ENCODE measurements at regions not wholly inside any gene's neighbourhood (a gene's known extent, or its start where the extent isn't known, plus 50 kb on each side); places are given as distances from the start of the nearest gene placed in this dataset.

- TF ChIP-seq CTCF (IDR thresholded peaks at IDR 0.05) = no peak
- TF ChIP-seq POLR2A (IDR thresholded peaks at IDR 0.05) = no peak
Observed at GRCh38 chr2:162974771-162975170, 136.2 kb upstream of the KCNH7 start.
